Stimulated activated CD8-positive, alpha-beta memory T cell treated with anti-CD3 and anti-CD28 coated beads, Interleukin-12 subunit alpha, Interleukin-12 subunit beta, amount 100 ng/mL, for 24 hours (primary cell): ENCODE measurements at regions not wholly inside any gene's neighbourhood (a gene's known extent, or its start where the extent isn't known, plus 50 kb on each side); places are given as distances from the start of the nearest gene placed in this dataset.

Source experiments
- DNase-seq: peaks from one replicate; pipeline ENCODE4 v3.0.0-alpha.2; 2020; ENCODE audit errors: extremely low read depth

GRCh38 chr10:3239066-3239919 is 66.7 kb upstream of the PITRM1 start:
- DNase-seq = peak; percentile 40

GRCh38 chr10:3238115-3238871 is 65.7 kb upstream of the PITRM1 start:
- DNase-seq = no peak

- DNase-seq = no peak
Observed at GRCh38 chr10:3237530-3237929, 64.9 kb upstream of the PITRM1 start.

- no peak for DNase-seq
Observed at GRCh38 chr10:3236644-3237404, 64.2 kb upstream of the PITRM1 start.

GRCh38 chr10:3235996-3236510 is 63.5 kb upstream of the PITRM1 start:
- no peak for DNase-seq

- DNase-seq = no peak
Observed at GRCh38 chr10:3235395-3235794, 62.8 kb upstream of the PITRM1 start.

GRCh38 chr10:3233486-3233990 is 61.0 kb upstream of the PITRM1 start:
- no peak for DNase-seq

GRCh38 chr10:3231951-3232730 is 59.6 kb upstream of the PITRM1 start:
- no peak for DNase-seq

- DNase-seq = no peak
Observed at GRCh38 chr10:3229815-3230214, 57.2 kb upstream of the PITRM1 start.

- no peak for DNase-seq
Observed at GRCh38 chr10:3228629-3228945, 56.0 kb upstream of the PITRM1 start.

GRCh38 chr10:3226960-3227744 is 54.6 kb upstream of the PITRM1 start:
- DNase-seq = no peak

- no peak for DNase-seq
Observed at GRCh38 chr10:3225561-3225960, 53.0 kb upstream of the PITRM1 start.

- no peak for DNase-seq
Observed at GRCh38 chr10:3224241-3224640, 51.7 kb upstream of the PITRM1 start.

- no peak for DNase-seq
Observed at GRCh38 chr10:3222626-3223025, 50.0 kb upstream of the PITRM1 start.
